DMS114 treated with DMSO at 0.1 percent for 48 hours (cell line): ENCODE measurements at regions not wholly inside any gene's neighbourhood (a gene's known extent, or its start where the extent isn't known, plus 50 kb on each side); places are given as distances from the start of the nearest gene placed in this dataset.
"Not testable (repeated sequence)": the region's sequence is repeated elsewhere in the genome, so short reads cannot be mapped to it uniquely, and the experiment has no call there.

ENCODE experiments used
- DNase-seq: peaks from one replicate; lab custom pipeline; 2025; ENCODE audit not compliant: unreplicated experiment; lab: John Stamatoyannopoulos, UW

- DNase-seq: no peak
Measured at GRCh38 chr1:198809247-198809646, 170.4 kb downstream of the PTPRC start.

DNA sequence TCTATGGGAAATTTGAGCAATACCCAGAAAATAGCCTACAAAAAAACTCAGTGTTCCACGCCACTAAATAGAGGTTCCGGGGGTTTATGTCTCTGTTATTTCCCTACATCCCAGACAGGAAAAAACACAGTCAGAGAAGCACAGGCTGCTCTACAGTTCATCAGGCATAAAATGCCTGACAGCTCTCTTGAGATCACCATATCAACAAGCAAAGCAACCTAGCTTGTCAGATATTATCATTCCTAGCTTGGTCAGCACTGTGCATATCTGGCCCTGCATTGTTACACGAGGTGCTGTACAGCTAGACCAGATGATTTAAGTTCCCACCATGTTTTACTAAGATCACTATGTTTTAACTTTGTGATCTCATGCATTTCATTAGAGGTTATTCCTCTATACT, 172.6 kb downstream of the PTPRC start:
- DNase-seq: no peak

- no peak for DNase-seq
Measured at GRCh38 chr1:198823626-198824025, 184.8 kb downstream of the PTPRC start.

DNA sequence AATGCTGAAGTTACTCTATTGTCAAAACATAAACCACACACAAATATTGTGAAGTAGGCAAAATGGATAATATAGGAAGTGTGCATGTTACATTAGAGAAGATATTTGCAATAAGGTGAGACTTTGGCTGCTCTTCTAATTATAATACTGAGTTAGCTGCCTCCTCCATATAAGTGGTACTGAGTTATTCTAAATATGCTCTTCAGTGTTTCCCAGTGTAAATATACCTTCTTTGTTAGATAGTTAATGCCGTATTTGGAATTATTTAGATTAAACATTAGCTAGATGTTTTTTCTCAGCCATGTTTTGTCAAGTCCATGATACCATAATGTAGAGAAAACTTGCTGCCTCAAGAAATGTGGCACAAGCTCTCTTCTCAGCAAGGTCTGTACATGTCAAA, 186.4 kb downstream of the PTPRC start:
- no peak for DNase-seq

- DNase-seq: no peak
Measured at GRCh38 chr1:198829356-198829755, 190.5 kb downstream of the PTPRC start.

DNA sequence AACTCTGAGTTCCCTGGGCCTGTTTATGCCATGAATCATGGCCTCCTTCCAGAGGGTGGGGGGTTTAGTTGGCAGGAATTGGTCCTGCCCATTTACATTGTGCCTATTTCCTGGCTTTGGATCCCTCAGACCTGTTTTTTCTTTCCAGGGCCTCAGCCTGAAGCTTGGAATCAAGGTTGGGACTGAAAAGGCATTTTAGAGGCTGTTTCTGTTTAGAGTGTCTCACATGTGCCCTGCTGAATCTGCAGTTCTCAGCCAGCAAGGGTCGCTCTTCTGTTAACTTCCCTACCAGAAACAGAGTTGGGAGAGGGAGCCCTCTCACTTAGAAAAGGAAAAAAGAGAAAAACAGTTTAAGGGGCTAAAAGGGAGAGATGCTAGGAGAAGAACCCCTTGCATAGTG, 191.1 kb downstream of the PTPRC start:
- no peak for DNase-seq

GRCh38 chr1:198830412-198830811, 191.6 kb downstream of the PTPRC start:
- DNase-seq: no peak

GRCh38 chr1:198833706-198834503, 195.1 kb downstream of the PTPRC start:
- no peak for DNase-seq

DNA sequence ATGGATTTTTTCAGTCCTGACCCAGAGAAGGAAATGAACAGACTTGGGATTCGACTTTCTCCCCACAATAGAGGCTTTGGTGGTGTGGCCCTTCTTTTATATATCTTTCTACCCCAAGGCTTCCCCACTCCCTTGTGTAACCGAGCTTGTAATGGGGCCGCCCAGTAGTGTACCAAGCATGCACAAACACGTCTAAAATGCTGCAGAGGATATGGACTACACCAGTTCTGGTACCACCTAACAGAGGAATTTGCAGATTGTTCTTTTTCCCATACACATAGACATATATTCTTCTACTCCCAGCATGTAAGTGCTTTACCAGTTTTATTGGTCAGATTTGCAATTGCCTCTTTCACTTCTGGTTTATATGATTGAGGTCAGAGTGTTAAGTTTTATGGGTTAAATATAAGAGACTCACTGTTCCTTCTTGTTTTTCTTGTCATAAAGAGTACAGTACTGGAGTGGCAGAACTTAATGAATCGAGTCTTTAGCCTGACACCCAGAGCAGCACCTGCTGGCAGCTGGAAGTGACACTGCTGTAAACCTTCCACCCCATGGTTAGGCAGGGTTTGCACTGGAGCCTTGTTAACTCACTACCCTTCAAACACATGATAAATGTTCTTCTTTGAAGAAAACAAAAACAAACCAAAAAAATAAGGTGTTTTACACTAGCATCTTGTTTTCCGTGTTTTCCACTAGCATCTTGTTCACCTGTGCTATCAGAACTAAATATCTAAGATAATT, 198.6 kb downstream of the PTPRC start:
- DNase-seq: no peak

GRCh38 chr1:198838022-198838342, 199.1 kb downstream of the PTPRC start:
- no peak for DNase-seq

DNA sequence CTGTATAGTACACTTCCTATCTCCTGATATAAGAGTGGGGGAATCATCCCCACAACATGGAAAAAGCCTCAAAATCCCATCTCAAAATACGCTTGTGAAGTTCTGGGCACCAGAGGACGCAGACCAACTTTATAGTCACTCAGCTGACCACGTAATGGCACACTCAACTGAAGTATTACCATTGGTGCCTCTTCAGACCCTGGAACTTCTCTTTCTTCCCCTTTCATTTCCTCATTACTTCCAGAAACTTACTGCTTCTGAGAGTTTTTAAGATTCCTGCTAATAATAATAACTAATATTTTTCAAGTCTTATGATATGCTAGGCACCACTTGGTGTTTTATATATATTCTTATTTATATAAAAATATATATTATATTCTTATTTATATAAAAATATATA, 202.6 kb downstream of the PTPRC start:
- DNase-seq: no peak

DNA sequence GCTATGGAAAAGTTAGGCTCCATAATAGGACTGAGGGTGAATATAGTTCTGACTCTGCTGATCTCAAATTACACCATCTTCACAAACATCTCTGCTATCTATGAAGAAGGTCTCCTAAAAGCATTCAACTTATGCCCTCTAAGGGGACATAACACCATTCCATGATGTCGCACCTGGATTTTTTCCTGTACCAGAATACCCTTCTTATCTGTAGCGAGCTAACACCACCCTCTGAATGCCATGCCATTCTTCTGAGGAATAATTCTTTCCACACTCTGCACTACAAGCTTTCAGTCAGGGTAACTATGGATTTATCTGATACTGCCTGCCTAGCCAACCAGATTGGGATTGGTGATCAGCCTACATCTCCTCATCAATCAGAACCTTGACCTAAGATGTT, 203.8 kb downstream of the PTPRC start:
- DNase-seq: no peak

DNA sequence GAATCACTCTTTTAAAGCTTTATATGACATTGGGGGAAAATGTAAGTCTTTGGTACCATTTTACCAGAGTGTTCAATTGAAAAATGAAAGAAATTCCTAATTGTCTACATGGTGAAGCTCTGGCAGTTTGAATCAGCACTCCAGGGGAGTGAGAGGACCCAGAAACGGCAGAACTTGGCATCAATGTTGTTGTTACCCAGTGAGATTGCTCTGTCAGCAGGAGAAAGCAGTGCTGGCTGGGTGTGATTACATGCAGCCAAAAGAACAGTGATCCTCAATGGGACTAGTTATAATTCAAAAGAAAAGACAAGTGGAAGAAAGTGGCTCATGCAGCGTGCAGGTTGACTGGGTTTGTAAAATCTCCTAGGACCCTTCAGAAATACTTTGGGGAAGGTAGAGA, 206.4 kb downstream of the PTPRC start:
- DNase-seq: no peak

DNA sequence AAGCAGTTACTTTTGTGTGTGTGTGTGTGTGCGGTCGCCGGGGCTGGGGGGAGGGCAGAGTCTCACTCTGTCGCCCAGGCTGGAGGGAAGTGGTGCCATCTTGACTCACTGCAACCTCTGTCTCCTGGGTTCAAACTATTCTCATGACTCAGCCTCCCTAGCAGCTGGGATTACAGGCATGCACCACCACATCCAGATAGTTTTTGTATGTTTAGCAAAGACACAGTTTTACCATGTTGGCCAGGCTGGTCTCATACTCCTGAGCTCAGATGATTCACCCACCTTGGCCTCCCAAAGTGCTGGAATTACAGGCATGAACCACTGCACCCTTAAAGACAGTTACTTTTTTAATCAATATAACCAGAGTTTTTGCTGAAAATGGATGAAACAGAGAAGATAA, 207.0 kb downstream of the PTPRC start:
- no peak for DNase-seq

- DNase-seq: no peak
Measured at GRCh38 chr1:198846556-198846955, 207.7 kb downstream of the PTPRC start.

DNA sequence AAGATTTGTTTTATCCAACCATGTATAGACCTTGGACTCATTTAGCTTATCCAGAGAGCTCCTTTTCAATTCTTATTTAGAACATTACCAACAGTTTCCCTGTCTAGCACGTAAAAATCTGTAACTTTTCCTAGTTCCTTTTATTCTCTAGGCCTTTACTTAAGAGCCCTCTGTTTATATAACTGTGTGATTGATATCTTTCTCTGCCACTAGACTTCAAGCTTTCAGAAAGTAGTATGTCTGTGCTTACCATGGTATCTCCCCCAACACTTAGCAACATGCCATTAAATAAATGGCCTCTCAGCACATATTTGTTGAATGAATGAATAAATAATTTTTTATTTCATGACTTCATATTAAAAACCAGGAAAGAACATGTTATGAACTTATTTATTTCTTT, 209.4 kb downstream of the PTPRC start:
- no peak for DNase-seq

DNA sequence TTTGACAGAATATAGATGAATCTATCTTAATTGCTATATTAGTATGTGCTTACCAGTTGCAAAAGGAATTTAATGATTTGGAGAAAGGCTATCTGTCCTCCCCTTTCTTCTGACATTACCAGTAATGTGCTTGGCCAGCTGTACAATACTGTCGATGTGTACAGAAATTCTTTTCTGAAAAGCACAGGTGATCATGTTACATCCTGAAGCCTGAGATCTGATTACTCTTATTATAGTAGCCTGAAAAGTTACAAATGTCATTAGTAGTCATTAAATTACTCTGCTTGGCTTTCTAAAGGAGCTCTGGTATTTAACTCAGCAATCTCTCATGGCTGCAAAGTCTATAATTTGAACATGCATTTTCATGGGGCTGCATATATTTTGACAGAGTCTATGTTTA, 209.8 kb downstream of the PTPRC start:
- DNase-seq: no peak

DNA sequence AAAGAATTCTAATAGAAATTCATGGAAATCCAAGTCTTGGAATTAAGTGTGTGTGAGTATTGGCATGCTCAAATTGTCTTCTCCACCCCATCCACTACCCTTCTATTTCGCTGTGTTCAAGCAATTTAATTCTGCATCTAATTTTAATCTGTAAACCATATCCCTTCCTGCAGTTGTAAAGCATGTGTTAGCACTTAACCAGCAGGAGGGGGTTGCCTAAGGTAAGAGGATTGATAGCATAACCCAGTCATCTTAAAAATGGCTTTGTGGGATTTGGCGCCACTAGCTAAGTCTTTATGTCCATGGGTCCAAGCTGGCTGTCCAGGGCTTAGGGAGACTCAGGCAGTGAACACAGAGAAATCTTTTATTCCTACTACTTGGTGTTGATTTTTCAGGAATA, 210.3 kb downstream of the PTPRC start:
- DNase-seq: no peak

DNA sequence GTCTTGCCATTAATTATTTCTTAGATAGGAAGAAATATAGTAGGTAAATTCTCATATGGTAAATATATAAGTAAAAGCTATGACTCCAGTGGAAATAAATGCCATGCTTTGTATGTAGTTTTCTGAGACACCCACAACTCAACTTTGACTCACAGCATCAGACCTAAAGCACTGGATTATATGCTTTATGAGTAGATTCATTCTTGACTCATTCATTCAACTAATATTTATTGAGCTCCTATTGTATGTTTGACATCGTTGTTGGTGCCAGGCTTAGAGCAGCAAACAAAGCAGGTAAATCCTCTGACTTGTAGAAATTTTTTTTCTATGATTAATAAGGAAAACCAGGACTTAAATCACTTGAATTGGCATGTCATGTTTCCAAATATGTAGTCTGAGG, 211.4 kb downstream of the PTPRC start:
- DNase-seq: no peak

- DNase-seq: not testable (repeated sequence)
Measured at GRCh38 chr1:198850966-198851365, 212.1 kb downstream of the PTPRC start.

GRCh38 chr1:198856601-198857000, 217.8 kb downstream of the PTPRC start:
- no peak for DNase-seq

DNA sequence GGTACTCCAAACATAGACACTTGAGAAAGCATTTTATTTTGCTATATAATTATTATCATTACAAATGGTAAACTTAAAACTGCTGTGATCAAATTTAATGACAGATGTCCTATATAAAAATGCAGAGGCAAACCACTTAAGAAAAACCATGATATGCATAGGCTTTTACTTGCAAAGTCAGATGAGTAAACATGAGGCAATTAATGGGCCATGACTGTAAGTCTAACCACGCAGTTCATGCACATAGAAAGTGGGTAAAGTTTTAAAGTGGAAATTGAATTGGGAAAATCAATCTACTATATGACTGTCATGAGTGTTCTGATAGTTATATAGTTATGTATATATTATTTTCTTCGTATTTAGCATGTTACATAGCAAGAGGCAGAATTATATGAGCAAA, 219.2 kb downstream of the PTPRC start:
- no peak for DNase-seq

DNA sequence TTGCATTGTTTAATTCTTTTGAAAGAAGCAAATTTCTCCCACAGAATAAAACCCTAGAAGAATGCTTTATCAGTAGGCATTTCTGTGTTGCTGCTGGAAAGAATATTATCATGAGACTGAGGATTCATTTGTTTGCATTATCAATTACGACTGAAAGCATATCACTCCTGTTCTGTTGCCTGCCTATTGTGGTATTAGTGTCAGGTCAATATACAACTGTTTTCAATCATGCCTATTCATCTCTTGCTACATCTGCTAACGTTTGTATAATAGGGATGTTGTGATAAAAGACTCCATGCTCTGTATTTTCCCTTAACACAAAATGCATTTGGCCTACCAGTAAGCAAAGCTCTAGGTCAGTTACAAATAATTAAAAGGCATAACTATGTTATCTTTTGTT, 221.5 kb downstream of the PTPRC start:
- no peak for DNase-seq
